IMR-90 (cell line): ENCODE measurements at regions not wholly inside any gene's neighbourhood (a gene's known extent, or its start where the extent isn't known, plus 50 kb on each side); places are given as distances from the start of the nearest gene placed in this dataset.

Experiments
- ATAC-seq: fragments of 200-7000 bp; cut with Tn5 transposase; 2 replicates; pipeline ENCODE4 v1.9.1; 2020; ENCODE audit warnings: low read depth, mild to moderate bottlenecking, moderate library complexity
- BruUV-seq: library from RNA; stranded (reverse); fragments of 400-500 nt; replicated peaks from 2 replicates; lab custom pipeline; 2021; lab: Mats Ljungman, UMichigan
- CTCF ChIA-PET: fragments of 300-600 bp; formaldehyde crosslinking; extraction: SDS; loops from one replicate; lab custom pipeline; 2021; ENCODE audit warnings: antibody characterized with exemption; lab: Yijun Ruan, JAX
- POLR2A ChIA-PET: fragments of 300-600 bp; sonication (Branson Sonifier 250); formaldehyde crosslinking; loops from one replicate; lab custom pipeline; 2022; ENCODE audit warnings: antibody characterized with exemption; ENCODE audit not compliant: unreplicated experiment; lab: Charles Lee
- DNase-seq: peaks from one replicate; pipeline ENCODE4 v3.0.0; 2013
- H2AFZ ChIP-seq: replicated peaks from 2 replicates; pipeline ENCODE3; 2013; ENCODE audit warnings: low read length, mild to moderate bottlenecking; ENCODE audit not compliant: poor library complexity
- H2AK5ac ChIP-seq: 2 replicates; pipeline ENCODE4 v1.6.1; 2013; ENCODE audit warnings: low read depth, low read length, inconsistent platforms
- H2AK9ac ChIP-seq: replicated peaks from 2 replicates; pipeline ENCODE3; 2013; ENCODE audit warnings: mild to moderate bottlenecking, low read depth, low read length, moderate library complexity; ENCODE audit not compliant: poor library complexity
- H2BK120ac ChIP-seq: 2 replicates; pipeline ENCODE4 v1.6.1; 2013; ENCODE audit warnings: low read depth, low read length, inconsistent platforms
- H2BK15ac ChIP-seq: 3 replicates; pipeline ENCODE4 v1.6.1; 2013; ENCODE audit warnings: low read depth, low read length, inconsistent platforms
- H2BK20ac ChIP-seq: 2 replicates; pipeline ENCODE4 v1.6.1; 2013; ENCODE audit warnings: low read depth, mild to moderate bottlenecking, inconsistent platforms, low read length, moderate library complexity
- H2BK5ac ChIP-seq: 2 replicates; pipeline ENCODE4 v1.6.1; 2013; ENCODE audit warnings: mild to moderate bottlenecking, low read depth, low read length, inconsistent platforms; ENCODE audit not compliant: poor library complexity, severe bottlenecking
- H3K14ac ChIP-seq: replicated peaks from 2 replicates; pipeline ENCODE4 v1.6.1; 2013; ENCODE audit warnings: low read depth, low read length, inconsistent platforms
- H3K18ac ChIP-seq: 2 replicates; pipeline ENCODE4 v1.6.1; 2013; ENCODE audit warnings: low read depth, low read length, control low read depth
- H3K23ac ChIP-seq: 2 replicates; pipeline ENCODE4 v1.6.1; 2013; ENCODE audit warnings: low read depth, low read length, inconsistent platforms
- H3K27ac ChIP-seq: 2 replicates; pipeline ENCODE4 v1.5.1; 2013; ENCODE audit warnings: mild to moderate bottlenecking, control low read depth, low read length; ENCODE audit not compliant: insufficient read depth
- H3K27me3 ChIP-seq: 2 replicates; pipeline ENCODE4 v1.6.1; 2013; ENCODE audit warnings: low read length; ENCODE audit not compliant: control insufficient read depth, insufficient read depth
- H3K36me3 ChIP-seq: 2 replicates; pipeline ENCODE4 v1.6.1; 2013; ENCODE audit warnings: low read length, mixed read lengths; ENCODE audit not compliant: control insufficient read depth, insufficient read depth
- H3K4ac ChIP-seq: 2 replicates; pipeline ENCODE4 v1.6.1; 2013; ENCODE audit warnings: low read depth, low read length, inconsistent platforms
- H3K4me1 ChIP-seq: 2 replicates; pipeline ENCODE4 v1.6.1; 2013; ENCODE audit warnings: low read length, mixed read lengths; ENCODE audit not compliant: control insufficient read depth, insufficient read depth
- H3K4me2 ChIP-seq: 2 replicates; pipeline ENCODE4 v1.6.1; 2013; ENCODE audit warnings: low read depth, mild to moderate bottlenecking, control low read depth, low read length, moderate library complexity
- H3K4me3 ChIP-seq: 2 replicates; pipeline ENCODE4 v1.5.1; 2013; ENCODE audit warnings: low read depth, mild to moderate bottlenecking, control low read depth, low read length, moderate library complexity; ENCODE audit not compliant: insufficient read depth
- H3K56ac ChIP-seq: 2 replicates; pipeline ENCODE4 v1.6.1; 2013; ENCODE audit warnings: low read length, inconsistent platforms; ENCODE audit not compliant: insufficient read depth; ENCODE audit errors: extremely low read depth
- H3K79me1 ChIP-seq, 2 experiments: 2 replicates each; pipeline ENCODE4 v1.6.1; 2013; ENCODE audit warnings: low read length in 2 of 2, inconsistent platforms in 1 of 2, low read depth in 1 of 2
- H3K9ac ChIP-seq: 2 replicates; pipeline ENCODE4 v1.6.1; 2013; ENCODE audit warnings: low read depth, low read length, control low read depth
- H3K9me1 ChIP-seq: 2 replicates; pipeline ENCODE4 v1.6.1; 2013; ENCODE audit warnings: low read length, inconsistent platforms; ENCODE audit not compliant: insufficient read depth
- H3K9me3 ChIP-seq: 2 replicates; pipeline ENCODE4 v1.6.1; 2013; ENCODE audit warnings: low read length; ENCODE audit not compliant: control insufficient read depth, insufficient read depth
- H4K20me1 ChIP-seq: 2 replicates; pipeline ENCODE4 v1.6.1; 2013; ENCODE audit warnings: low read length, inconsistent platforms; ENCODE audit not compliant: insufficient read depth
- H4K5ac ChIP-seq: 2 replicates; pipeline ENCODE4 v1.6.1; 2013; ENCODE audit warnings: mild to moderate bottlenecking, low read depth, low read length, control low read depth
- H4K8ac ChIP-seq, 2 experiments: 2 replicates each; pipeline ENCODE4 v1.6.1; 2013; ENCODE audit warnings: low read depth in 2 of 2, low read length in 2 of 2, control low read depth in 1 of 2, inconsistent platforms in 1 of 2
- H4K91ac ChIP-seq: 2 replicates; pipeline ENCODE4 v1.6.1; 2013; ENCODE audit warnings: low read depth, low read length, inconsistent platforms; ENCODE audit not compliant: insufficient read depth
- BHLHE40 ChIP-seq: fragments of 150-350 bp; IDR thresholded peaks from 2 replicates; pipeline ENCODE4 v1.6.1; 2016; ENCODE audit warnings: mild to moderate bottlenecking, low read depth, low read length
- CHD1 ChIP-seq: IDR thresholded peaks from 2 replicates; pipeline ENCODE4 v1.6.1; 2012; ENCODE audit warnings: low read depth, low read length, improper control_type of control experiment
- FOS ChIP-seq: fragments of 150-350 bp; IDR thresholded peaks from 2 replicates; pipeline ENCODE4 v1.6.1; 2016; ENCODE audit warnings: low read depth, low read length
- MAFK ChIP-seq: IDR thresholded peaks from 2 replicates; pipeline ENCODE4 v1.6.1; 2012; ENCODE audit warnings: low read depth, low read length, improper control_type of control experiment
- MAZ ChIP-seq: IDR thresholded peaks from 2 replicates; pipeline ENCODE4 v1.6.1; 2012; ENCODE audit warnings: low read depth, mild to moderate bottlenecking, low read length, improper control_type of control experiment, moderate library complexity, borderline replicate concordance
- MXI1 ChIP-seq: IDR thresholded peaks from 2 replicates; pipeline ENCODE4 v1.6.1; 2012; ENCODE audit warnings: low read depth, mild to moderate bottlenecking, low read length, moderate library complexity, borderline replicate concordance
- NFE2L2 ChIP-seq: fragments of 150-350 bp; IDR thresholded peaks from 2 replicates; pipeline ENCODE4 v1.6.1; 2016; ENCODE audit warnings: low read depth, mild to moderate bottlenecking, low read length
- RAD21 ChIP-seq: IDR thresholded peaks from 2 replicates; pipeline ENCODE4 v1.6.1; 2012; ENCODE audit warnings: low read length, improper control_type of control experiment
- RCOR1 ChIP-seq: IDR thresholded peaks from 2 replicates; pipeline ENCODE4 v1.6.1; 2012; ENCODE audit warnings: mild to moderate bottlenecking, low read length, improper control_type of control experiment; ENCODE audit not compliant: insufficient replicate concordance
- RFX5 ChIP-seq: IDR thresholded peaks from 2 replicates; pipeline ENCODE4 v1.8.0; 2012; ENCODE audit warnings: low read depth, mild to moderate bottlenecking, low read length, moderate library complexity
- WGBS, 2 experiments: methylation state at CpG; one replicate each; pipeline versions ENCODE4 v1.1.5 to v1.1.7; 2013; ENCODE audit warnings: missing lambda C conversion rate in 2 of 2; ENCODE audit not compliant: insufficient read length in 1 of 2; ENCODE audit errors: extremely low coverage in 2 of 2; 5-methylcytosine and 5-hydroxymethylcytosine counted together
- dilution Hi-C: fragments of 300-500 bp; cut with HindIII; formaldehyde crosslinking; loops from one replicate; pipeline ENCODE4 v1.14.3; 2018; ENCODE audit warnings: low sequenced_read_pairs; ENCODE audit not compliant: unreplicated experiment
- in situ Hi-C: fragments of 300-500 bp; cut with MboI; formaldehyde crosslinking; loops from 3 replicates; pipeline ENCODE4 v1.14.3; 2019; ENCODE audit warnings: low sequenced_read_pairs, inconsistent platforms, mixed read lengths
- intact Hi-C: fragments of 100-400 bp; cut with micrococcal nuclease; formaldehyde crosslinking; loops from 2 replicates; pipeline ENCODE4 v1.10.0; 2022
- TF ChIP-seq, protein P1 (sequence below): conservative IDR thresholded peaks from 2 replicates; pipeline ENCODE4 v1.5.1; 2012; ENCODE audit warnings: mild to moderate bottlenecking, low read depth, low read length, improper control_type of control experiment
- TF ChIP-seq, protein P2 (sequence below): fragments of 150-350 bp; IDR thresholded peaks from 2 replicates; pipeline ENCODE4 v1.6.1; 2017; ENCODE audit warnings: mild to moderate bottlenecking, antibody characterized with exemption, low read length, low read depth

DNA sequence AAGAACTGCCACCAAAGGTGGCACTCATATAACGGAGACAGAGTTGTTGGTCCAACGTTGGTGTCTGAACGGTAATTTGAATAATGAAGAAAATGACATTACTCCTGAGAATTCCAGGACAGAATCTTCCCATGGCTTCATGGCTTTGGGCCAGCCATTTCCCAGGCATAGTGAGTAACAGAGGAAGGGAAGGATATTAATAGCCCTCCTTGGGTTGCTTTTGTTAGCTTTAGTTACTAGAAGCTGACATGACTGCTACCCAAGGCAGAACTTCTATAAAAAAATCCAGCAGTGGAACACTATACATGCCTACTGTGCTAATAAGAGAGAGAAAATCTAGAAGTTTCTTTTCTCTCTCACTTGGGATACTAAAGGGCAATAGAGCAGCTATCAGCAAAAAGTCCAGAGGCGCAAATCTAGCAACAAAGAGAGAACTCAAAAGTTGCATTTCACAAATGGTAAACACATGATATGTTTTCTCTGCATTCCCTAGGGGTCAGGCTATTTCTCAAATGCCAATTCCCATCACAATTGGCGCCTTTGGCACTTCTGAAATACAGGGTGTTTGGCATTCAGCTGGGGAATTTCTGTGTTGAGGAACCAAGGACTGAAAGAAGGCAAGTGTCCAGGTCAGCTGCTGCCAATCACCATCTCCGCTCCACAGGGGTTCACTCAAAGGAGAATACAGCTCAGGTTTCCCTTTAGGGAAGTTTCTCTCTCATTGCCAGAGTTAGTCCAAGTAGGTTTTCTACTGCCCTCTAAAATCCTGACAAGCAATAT lies 160.8 kb upstream of the KYNU start:
- no peaks in the 10 kb centered on the region for H3K9me1 ChIP-seq
- peak overlapping the region; percentile 67 for H4K5ac ChIP-seq
- no peaks in the 10 kb centered on the region for H3K9me3 ChIP-seq
- ATAC-seq (peak; percentile 53), DNase-seq (peak; percentile 67)
- ChIA-PET CTCF (no interaction called here), POLR2A (no interaction called here)
- in situ Hi-C loops (no loop called here), intact Hi-C loops (no loop called here), dilution Hi-C loops (no loop called here)
- no peaks in the 10 kb centered on the region for H3K79me1 ChIP-seq
- no peak overlapping the region for H2BK5ac ChIP-seq
- BruUV-seq: no TSS peak
- peak overlapping the region; percentile 38; the same call in 1 of the 2 replicates for H2BK20ac ChIP-seq
- peak overlapping the region; percentile 39; the same call in 1 of the 2 replicates for H2BK120ac ChIP-seq
- H2AFZ ChIP-seq: no peak overlapping the region
- no peaks in the 10 kb centered on the region for H3K36me3 ChIP-seq
- 0 out of 2 replicates have a peak overlapping the region, but pooled peaks have one; percentile 33 for H3K4ac ChIP-seq
- H2AK9ac ChIP-seq: no peak overlapping the region
- no peak overlapping the region for H3K56ac ChIP-seq
- no peaks in the 10 kb centered on the region for H4K20me1 ChIP-seq
- no peak overlapping the region for H2AK5ac ChIP-seq
- H3K18ac ChIP-seq: peak overlapping the region; percentile 54; the same call in 1 of the 2 replicates
- H3K14ac ChIP-seq: 0 out of 2 replicates have a peak overlapping the region, but pooled peaks have one; percentile 13
- peak overlapping the region in 1 of 2 experiments; percentile 21; a peak in 1 of 4 replicates for H4K8ac ChIP-seq
- no peak overlapping the region for H4K91ac ChIP-seq
- no CpG with 5 or more reads among the region's 6 CpGs for WGBS, 2 experiments
- H3K4me2 ChIP-seq: peak overlapping the region; percentile 4; the same call in 1 of the 2 replicates
- H3K27me3 ChIP-seq: no peaks in the 10 kb centered on the region
- no peak overlapping the region for H3K4me3 ChIP-seq
- H3K23ac ChIP-seq: no peak overlapping the region
- H3K27ac ChIP-seq: no peak overlapping the region
- peaks cover 7% of the 10 kb centered on the region for H3K4me1 ChIP-seq
- H2BK15ac ChIP-seq: no peak overlapping the region; the same call in 2 of the 3 replicates
- H3K9ac ChIP-seq: no peak overlapping the region
- TF ChIP-seq, protein P1, sequence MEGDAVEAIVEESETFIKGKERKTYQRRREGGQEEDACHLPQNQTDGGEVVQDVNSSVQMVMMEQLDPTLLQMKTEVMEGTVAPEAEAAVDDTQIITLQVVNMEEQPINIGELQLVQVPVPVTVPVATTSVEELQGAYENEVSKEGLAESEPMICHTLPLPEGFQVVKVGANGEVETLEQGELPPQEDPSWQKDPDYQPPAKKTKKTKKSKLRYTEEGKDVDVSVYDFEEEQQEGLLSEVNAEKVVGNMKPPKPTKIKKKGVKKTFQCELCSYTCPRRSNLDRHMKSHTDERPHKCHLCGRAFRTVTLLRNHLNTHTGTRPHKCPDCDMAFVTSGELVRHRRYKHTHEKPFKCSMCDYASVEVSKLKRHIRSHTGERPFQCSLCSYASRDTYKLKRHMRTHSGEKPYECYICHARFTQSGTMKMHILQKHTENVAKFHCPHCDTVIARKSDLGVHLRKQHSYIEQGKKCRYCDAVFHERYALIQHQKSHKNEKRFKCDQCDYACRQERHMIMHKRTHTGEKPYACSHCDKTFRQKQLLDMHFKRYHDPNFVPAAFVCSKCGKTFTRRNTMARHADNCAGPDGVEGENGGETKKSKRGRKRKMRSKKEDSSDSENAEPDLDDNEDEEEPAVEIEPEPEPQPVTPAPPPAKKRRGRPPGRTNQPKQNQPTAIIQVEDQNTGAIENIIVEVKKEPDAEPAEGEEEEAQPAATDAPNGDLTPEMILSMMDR: no peak
- TF ChIP-seq RCOR1 (no peak), MXI1 (no peak), BHLHE40 (no peak), FOS (no peak), RFX5 (no peak), CHD1 (no peak), MAZ (no peak), NFE2L2 (no peak), MAFK (no peak), RAD21 (no peak)
- TF ChIP-seq, protein P2, sequence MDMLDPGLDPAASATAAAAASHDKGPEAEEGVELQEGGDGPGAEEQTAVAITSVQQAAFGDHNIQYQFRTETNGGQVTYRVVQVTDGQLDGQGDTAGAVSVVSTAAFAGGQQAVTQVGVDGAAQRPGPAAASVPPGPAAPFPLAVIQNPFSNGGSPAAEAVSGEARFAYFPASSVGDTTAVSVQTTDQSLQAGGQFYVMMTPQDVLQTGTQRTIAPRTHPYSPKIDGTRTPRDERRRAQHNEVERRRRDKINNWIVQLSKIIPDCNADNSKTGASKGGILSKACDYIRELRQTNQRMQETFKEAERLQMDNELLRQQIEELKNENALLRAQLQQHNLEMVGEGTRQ: no peak
